ENCODE measurements at regions not wholly inside any gene's neighbourhood (a gene's known extent, or its start where the extent isn't known, plus 50 kb on each side); places are given as distances from the start of the nearest gene placed in this dataset.

GRCh38 chr1:112304126-112304525 lies 91.9 kb upstream of the CTTNBP2NL start:
- no peak for DNase-seq (ENCODE audit: low read depth, low spot score)
- no peak overlapping the region for H3K4me3 ChIP-seq (ENCODE audit: low read length)

GRCh38 chr1:112304612-112305011 lies 91.4 kb upstream of the CTTNBP2NL start:
- H3K4me3 ChIP-seq (ENCODE audit: low read length), result no peak overlapping the region
- no peak for DNase-seq (ENCODE audit: low read depth, low spot score)

- no peak for DNase-seq (ENCODE audit: low read depth, low spot score)
- H3K4me3 ChIP-seq (ENCODE audit: low read length), result no peak overlapping the region
Measured at GRCh38 chr1:112307930-112308591, 88.0 kb upstream of the CTTNBP2NL start.

- DNase-seq (ENCODE audit: low read depth, low spot score), result no peak
- H3K4me3 ChIP-seq (ENCODE audit: low read length), result no peak overlapping the region
Measured at GRCh38 chr1:112308716-112309115, 87.3 kb upstream of the CTTNBP2NL start.

GRCh38 chr1:112309499-112309898 lies 86.5 kb upstream of the CTTNBP2NL start:
- no peak for DNase-seq (ENCODE audit: low read depth, low spot score)
- H3K4me3 ChIP-seq (ENCODE audit: low read length), result no peak overlapping the region

GRCh38 chr1:112312315-112312714 lies 83.7 kb upstream of the CTTNBP2NL start:
- DNase-seq (ENCODE audit: low read depth, low spot score), result no peak
- H3K4me3 ChIP-seq (ENCODE audit: low read length), result no peak overlapping the region

GRCh38 chr1:112312879-112313278 lies 83.1 kb upstream of the CTTNBP2NL start:
- H3K4me3 ChIP-seq (ENCODE audit: low read length), result no peak overlapping the region
- DNase-seq (ENCODE audit: low read depth, low spot score), result no peak

- DNase-seq (ENCODE audit: low read depth, low spot score), result no peak
- no peak overlapping the region for H3K4me3 ChIP-seq (ENCODE audit: low read length)
Measured at GRCh38 chr1:112316254-112316913, 79.6 kb upstream of the CTTNBP2NL start.

GRCh38 chr1:112317140-112317539 lies 78.9 kb upstream of the CTTNBP2NL start:
- no peak for DNase-seq (ENCODE audit: low read depth, low spot score)
- H3K4me3 ChIP-seq (ENCODE audit: low read length), result no peak overlapping the region

- DNase-seq (ENCODE audit: low read depth, low spot score), result no peak
- no peak overlapping the region for H3K4me3 ChIP-seq (ENCODE audit: low read length)
Measured at GRCh38 chr1:112317611-112318062, 78.4 kb upstream of the CTTNBP2NL start.

GRCh38 chr1:112318263-112318662 lies 77.8 kb upstream of the CTTNBP2NL start:
- no peak overlapping the region for H3K4me3 ChIP-seq (ENCODE audit: low read length)
- DNase-seq (ENCODE audit: low read depth, low spot score), result no peak

- no peak for DNase-seq (ENCODE audit: low read depth, low spot score)
- no peak overlapping the region for H3K4me3 ChIP-seq (ENCODE audit: low read length)
Measured at GRCh38 chr1:112318698-112319370, 77.2 kb upstream of the CTTNBP2NL start.

GRCh38 chr1:112319371-112320040 lies 76.5 kb upstream of the CTTNBP2NL start:
- DNase-seq (ENCODE audit: low read depth, low spot score), result no peak
- no peak overlapping the region for H3K4me3 ChIP-seq (ENCODE audit: low read length)

- DNase-seq (ENCODE audit: low read depth, low spot score), result no peak
- H3K4me3 ChIP-seq (ENCODE audit: low read length), result no peak overlapping the region
Measured at GRCh38 chr1:112320058-112320457, 76.0 kb upstream of the CTTNBP2NL start.

- no peak for DNase-seq (ENCODE audit: low read depth, low spot score)
- no peak overlapping the region for H3K4me3 ChIP-seq (ENCODE audit: low read length)
Measured at GRCh38 chr1:112322018-112322417, 74.0 kb upstream of the CTTNBP2NL start.

GRCh38 chr1:112322983-112323678 lies 72.9 kb upstream of the CTTNBP2NL start:
- H3K4me3 ChIP-seq (ENCODE audit: low read length), result no peak overlapping the region
- DNase-seq (ENCODE audit: low read depth, low spot score), result no peak

- DNase-seq (ENCODE audit: low read depth, low spot score), result no peak
- no peak overlapping the region for H3K4me3 ChIP-seq (ENCODE audit: low read length)
Measured at GRCh38 chr1:112325504-112325903, 70.5 kb upstream of the CTTNBP2NL start.

GRCh38 chr1:112328600-112328999 lies 67.4 kb upstream of the CTTNBP2NL start:
- H3K4me3 ChIP-seq (ENCODE audit: low read length), result no peak overlapping the region
- DNase-seq (ENCODE audit: low read depth, low spot score), result no peak
